Mesothelial cell of epicardium (in vitro differentiated cells): ENCODE measurements at regions not wholly inside any gene's neighbourhood (a gene's known extent, or its start where the extent isn't known, plus 50 kb on each side); places are given as distances from the start of the nearest gene placed in this dataset.
A peak's percentile ranks its signal among the peaks of the same experiment; 100 is the strongest.

Experiments used
- DNase-seq, 2 experiments: peaks; one replicate each; pipeline ENCODE4 v3.0.0; 2021; ENCODE audit warnings: low spot score in 2 of 2; ENCODE audit not compliant: unreplicated experiment in 2 of 2
- H3K27ac Mint-ChIP-seq: 2 replicates; pipeline ENCODE4 v1.8.0; 2021; ENCODE audit warnings: mixed read lengths
- H3K27me3 Mint-ChIP-seq: 2 replicates; pipeline ENCODE4 v1.8.0; 2021; ENCODE audit warnings: low read depth, mixed read lengths
- H3K36me3 Mint-ChIP-seq: 2 replicates; pipeline ENCODE4 v1.8.0; 2021; ENCODE audit warnings: mixed read lengths
- H3K4me1 Mint-ChIP-seq: 2 replicates; pipeline ENCODE4 v1.8.0; 2021; ENCODE audit warnings: mixed read lengths
- H3K4me3 Mint-ChIP-seq: 2 replicates; pipeline ENCODE4 v1.8.0; 2021; ENCODE audit warnings: mild to moderate bottlenecking, moderate library complexity, mixed read lengths
- H3K9me3 Mint-ChIP-seq: 2 replicates; pipeline ENCODE4 v1.8.0; 2021; ENCODE audit warnings: mixed read lengths
- CTCF ChIP-seq: fragments of 200-600 bp; sonication (generic); IDR thresholded peaks from one replicate; pipeline ENCODE4 v1.5.0; 2021; ENCODE audit warnings: antibody characterized with exemption; ENCODE audit not compliant: unreplicated experiment

- no peak overlapping the region for H3K27ac Mint-ChIP-seq
- no peaks in the 10 kb centered on the region for H3K9me3 Mint-ChIP-seq
- DNase-seq = no peak
- H3K36me3 Mint-ChIP-seq = no peaks in the 10 kb centered on the region
- H3K27me3 Mint-ChIP-seq = no peaks in the 10 kb centered on the region
- H3K4me3 Mint-ChIP-seq = no peak overlapping the region
- no peak for TF ChIP-seq CTCF
- H3K4me1 Mint-ChIP-seq = peaks cover 6% of the 10 kb centered on the region
Observed at GRCh38 chr18:40163254-40163653, 1791.8 kb upstream of the PIK3C3 start.

- no peaks in the 10 kb centered on the region for H3K36me3 Mint-ChIP-seq
- no peak overlapping the region for H3K4me3 Mint-ChIP-seq
- no peak for TF ChIP-seq CTCF
- no peaks in the 10 kb centered on the region for H3K27me3 Mint-ChIP-seq
- no peak for DNase-seq
- H3K27ac Mint-ChIP-seq = no peak overlapping the region
- H3K4me1 Mint-ChIP-seq = peaks cover 6% of the 10 kb centered on the region
- peaks cover 4% of the 10 kb centered on the region for H3K9me3 Mint-ChIP-seq
Observed at GRCh38 chr18:40160361-40160760, 1794.7 kb upstream of the PIK3C3 start.

- Mint-ChIP-seq H3K4me3 (no peak overlapping the region), H3K36me3 (no peaks in the 10 kb centered on the region), H3K9me3 (peaks cover 4% of the 10 kb centered on the region), H3K27ac (no peak overlapping the region), H3K27me3 (no peaks in the 10 kb centered on the region), H3K4me1 (peaks cover 6% of the 10 kb centered on the region)
- peak; percentile 20 for TF ChIP-seq CTCF
- no peak for DNase-seq
Observed at GRCh38 chr18:40159141-40160017, 1795.7 kb upstream of the PIK3C3 start.

GRCh38 chr18:40157120-40157519 lies 1797.9 kb upstream of the PIK3C3 start:
- H3K36me3 Mint-ChIP-seq = no peaks in the 10 kb centered on the region
- H3K27me3 Mint-ChIP-seq = no peaks in the 10 kb centered on the region
- H3K4me1 Mint-ChIP-seq = peaks cover 6% of the 10 kb centered on the region
- H3K27ac Mint-ChIP-seq = no peak overlapping the region
- no peak for TF ChIP-seq CTCF
- no peak overlapping the region for H3K4me3 Mint-ChIP-seq
- H3K9me3 Mint-ChIP-seq = peaks cover 4% of the 10 kb centered on the region
- no peak for DNase-seq

- H3K27me3 Mint-ChIP-seq = no peaks in the 10 kb centered on the region
- DNase-seq = no peak
- no peak for TF ChIP-seq CTCF
- H3K4me3 Mint-ChIP-seq = no peak overlapping the region
- no peak overlapping the region for H3K27ac Mint-ChIP-seq
- no peaks in the 10 kb centered on the region for H3K4me1 Mint-ChIP-seq
- no peaks in the 10 kb centered on the region for H3K36me3 Mint-ChIP-seq
- H3K9me3 Mint-ChIP-seq = peaks cover 4% of the 10 kb centered on the region
Observed at GRCh38 chr18:40152859-40153258, 1802.2 kb upstream of the PIK3C3 start.

GRCh38 chr18:40148960-40149359 lies 1806.1 kb upstream of the PIK3C3 start:
- no peak overlapping the region for H3K27ac Mint-ChIP-seq
- no peaks in the 10 kb centered on the region for H3K27me3 Mint-ChIP-seq
- no peaks in the 10 kb centered on the region for H3K9me3 Mint-ChIP-seq
- H3K36me3 Mint-ChIP-seq = no peaks in the 10 kb centered on the region
- no peaks in the 10 kb centered on the region for H3K4me1 Mint-ChIP-seq
- H3K4me3 Mint-ChIP-seq = no peak overlapping the region
- DNase-seq = no peak
- no peak for TF ChIP-seq CTCF
